ENCODE measurements at regions not wholly inside any gene's neighbourhood (a gene's known extent, or its start where the extent isn't known, plus 50 kb on each side); places are given as distances from the start of the nearest gene placed in this dataset.

DNA sequence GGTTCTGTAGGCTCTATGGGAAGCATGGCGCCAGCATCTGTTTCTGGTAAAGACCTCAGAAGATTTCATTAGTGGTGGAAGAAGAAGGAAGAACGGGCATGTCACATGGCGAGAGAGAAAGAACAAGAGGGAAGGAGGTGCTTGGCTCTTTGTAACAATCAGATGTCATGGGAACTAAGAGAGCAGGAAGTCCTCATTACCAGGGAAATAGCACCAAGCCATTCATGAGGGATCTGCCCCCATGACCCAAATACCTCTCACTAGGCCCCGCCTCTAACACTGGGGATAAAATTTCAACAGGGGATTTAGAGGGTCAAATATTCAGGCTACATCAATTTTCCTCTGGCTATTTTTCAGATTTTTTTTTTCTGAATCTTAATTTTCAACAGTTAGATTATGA, 954.3 kb downstream of the SQOR start:
- WGBS, 2 donors: 75% methylated on average over 4 of the region's 4 CpGs
- TF ChIP-seq, protein P1, sequence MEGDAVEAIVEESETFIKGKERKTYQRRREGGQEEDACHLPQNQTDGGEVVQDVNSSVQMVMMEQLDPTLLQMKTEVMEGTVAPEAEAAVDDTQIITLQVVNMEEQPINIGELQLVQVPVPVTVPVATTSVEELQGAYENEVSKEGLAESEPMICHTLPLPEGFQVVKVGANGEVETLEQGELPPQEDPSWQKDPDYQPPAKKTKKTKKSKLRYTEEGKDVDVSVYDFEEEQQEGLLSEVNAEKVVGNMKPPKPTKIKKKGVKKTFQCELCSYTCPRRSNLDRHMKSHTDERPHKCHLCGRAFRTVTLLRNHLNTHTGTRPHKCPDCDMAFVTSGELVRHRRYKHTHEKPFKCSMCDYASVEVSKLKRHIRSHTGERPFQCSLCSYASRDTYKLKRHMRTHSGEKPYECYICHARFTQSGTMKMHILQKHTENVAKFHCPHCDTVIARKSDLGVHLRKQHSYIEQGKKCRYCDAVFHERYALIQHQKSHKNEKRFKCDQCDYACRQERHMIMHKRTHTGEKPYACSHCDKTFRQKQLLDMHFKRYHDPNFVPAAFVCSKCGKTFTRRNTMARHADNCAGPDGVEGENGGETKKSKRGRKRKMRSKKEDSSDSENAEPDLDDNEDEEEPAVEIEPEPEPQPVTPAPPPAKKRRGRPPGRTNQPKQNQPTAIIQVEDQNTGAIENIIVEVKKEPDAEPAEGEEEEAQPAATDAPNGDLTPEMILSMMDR (IDR thresholded peaks at IDR 0.05): no peak
- no peaks in the 10 kb centered on the region for H3K27me3 ChIP-seq
- intact Hi-C loops (cut with DNase I): no loop called here
- no peaks in the 10 kb centered on the region for H3K36me3 ChIP-seq
- H3K4me3 ChIP-seq: no peak overlapping the region
- ATAC-seq (peak in 1 of 8 donors; percentile 29), DNase-seq (no peak)
- peaks cover 0 to 12% (median 0%) of the 10 kb centered on the region in 11 donors for H3K9me3 ChIP-seq
- H3K27ac ChIP-seq: no peak overlapping the region
- H3K4me1 ChIP-seq: no peaks in the 10 kb centered on the region

DNA sequence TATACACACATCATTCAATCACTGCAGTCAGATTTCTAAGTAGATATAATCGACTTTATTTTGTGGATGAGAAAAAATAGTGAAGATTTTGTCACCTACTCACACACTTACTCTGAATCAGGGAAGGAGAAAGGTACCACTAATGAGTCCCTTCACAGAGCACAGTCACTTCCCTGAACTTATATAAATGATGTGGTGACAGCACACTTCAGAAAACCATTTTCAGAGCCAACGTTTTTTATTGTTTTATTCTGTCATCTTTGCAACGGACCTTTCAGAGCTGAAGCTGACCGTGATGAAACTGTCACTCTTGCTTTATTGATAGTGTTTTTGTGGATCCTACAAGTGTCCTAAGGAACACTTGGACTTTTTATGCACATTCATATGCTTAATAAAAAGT, 956.6 kb downstream of the SQOR start:
- TF ChIP-seq, protein P1 (IDR thresholded peaks at IDR 0.05): no peak
- H3K27me3 ChIP-seq: no peaks in the 10 kb centered on the region
- no peaks in the 10 kb centered on the region for H3K36me3 ChIP-seq
- H3K4me1 ChIP-seq: no peaks in the 10 kb centered on the region
- DNase-seq (no peak), ATAC-seq (no peak)
- intact Hi-C loops (cut with DNase I): no loop called here
- no peak overlapping the region for H3K4me3 ChIP-seq
- H3K27ac ChIP-seq: no peak overlapping the region
- WGBS, 2 donors: 63 to 68% methylated on average over 4 of the region's 4 CpGs
- peaks cover 0 to 10% (median 0%) of the 10 kb centered on the region in 11 donors for H3K9me3 ChIP-seq

DNA sequence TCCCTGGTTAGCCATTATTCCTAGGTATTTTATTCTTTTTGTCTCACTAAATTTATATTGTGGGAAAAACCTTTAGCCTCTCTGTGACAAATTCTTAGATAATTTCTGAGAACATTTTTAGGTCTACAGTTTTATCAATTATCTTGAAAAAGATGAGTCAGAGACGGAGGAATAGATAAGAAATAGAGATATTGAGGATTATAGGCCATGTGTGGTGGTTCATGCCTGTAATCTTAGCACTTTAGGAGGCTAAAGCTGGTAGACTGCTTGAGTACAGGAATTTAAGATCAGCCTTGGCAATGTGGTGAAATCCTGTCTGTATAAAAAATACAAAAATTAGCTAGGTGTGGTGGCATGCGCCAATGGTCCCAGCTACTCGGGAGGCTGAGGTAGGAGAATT, 960.2 kb downstream of the SQOR start:
- TF ChIP-seq, protein P1 (IDR thresholded peaks at IDR 0.05): no peak
- WGBS, 2 donors: 80 to 82% methylated on average over 3 of the region's 3 CpGs
- DNase-seq (no peak), ATAC-seq (no peak)
- peaks cover 0 to 5% (median 0%) of the 10 kb centered on the region in 11 donors for H3K9me3 ChIP-seq
- no peak overlapping the region for H3K27ac ChIP-seq
- no peaks in the 10 kb centered on the region for H3K27me3 ChIP-seq
- intact Hi-C loops (cut with DNase I): no loop called here
- no peaks in the 10 kb centered on the region for H3K4me1 ChIP-seq
- no peaks in the 10 kb centered on the region for H3K36me3 ChIP-seq
- no peak overlapping the region for H3K4me3 ChIP-seq

DNA sequence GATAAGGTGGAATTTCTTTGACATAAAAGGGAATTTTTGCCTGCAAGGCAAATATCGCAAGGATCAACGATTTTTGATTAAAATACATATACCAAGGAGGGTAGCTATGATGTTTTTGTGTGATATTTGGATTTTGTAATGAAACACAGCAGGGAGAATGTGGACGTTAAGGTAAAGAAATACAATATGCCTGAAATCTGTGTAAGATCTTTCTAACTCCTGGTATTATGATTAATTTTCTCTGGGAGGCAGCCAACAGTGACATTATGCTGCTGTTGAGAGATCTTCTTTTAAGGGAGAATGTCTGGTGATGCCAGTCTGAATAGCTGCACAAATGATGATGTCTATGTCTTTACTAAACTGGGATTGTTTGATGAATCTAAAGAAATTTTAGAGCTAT, 972.2 kb downstream of the SQOR start:
- Histone ChIP-seq H3K36me3 (no peaks in the 10 kb centered on the region), H3K9me3 (peaks cover 0 to 3% (median 0%) of the 10 kb centered on the region in 11 donors), H3K4me3 (no peak overlapping the region), H3K27ac (no peak overlapping the region), H3K4me1 (no peaks in the 10 kb centered on the region), H3K27me3 (peaks cover 0 to 3% (median 0%) of the 10 kb centered on the region in 7 donors)
- intact Hi-C loops (cut with DNase I): no loop called here
- 37 to 44% methylated on average over 3 of the region's 3 CpGs for WGBS, 2 donors
- no peak for DNase-seq
- TF ChIP-seq, protein P1 (IDR thresholded peaks at IDR 0.05): no peak
- no peak for ATAC-seq

Data from heart right ventricle (tissue), 16 donors.